HG03571 (cell line): ENCODE measurements at regions not wholly inside any gene's neighbourhood (a gene's known extent, or its start where the extent isn't known, plus 50 kb on each side); places are given as distances from the start of the nearest gene placed in this dataset.
A peak's percentile ranks its signal among the peaks of the same experiment; 100 is the strongest.

Experiments
- ATAC-seq: cut with Tn5 transposase; IDR thresholded peaks from one replicate; pipeline ENCODE4 v1.9.1; 2021; ENCODE audit not compliant: unreplicated experiment

DNA sequence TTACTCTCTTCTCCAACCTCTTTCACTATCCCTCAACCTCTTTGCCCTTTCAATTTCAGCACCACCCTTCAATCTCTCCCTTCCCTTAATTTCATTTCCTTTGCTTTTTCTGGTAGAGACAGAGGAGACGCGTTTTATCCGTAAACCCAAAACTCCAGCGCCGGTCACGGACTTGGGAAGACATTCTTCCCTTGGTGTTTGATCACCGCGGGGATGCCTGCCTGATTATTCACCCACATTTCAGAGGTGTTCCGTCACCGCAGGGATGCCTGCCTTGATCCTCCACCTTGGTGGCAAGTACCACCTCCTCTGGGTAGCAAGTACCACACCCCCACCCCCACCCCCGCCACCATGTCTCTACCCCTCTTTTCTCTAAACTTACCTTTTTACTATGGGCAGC lies 669.4 kb upstream of the PKDCC start:
- no peak for ATAC-seq

DNA sequence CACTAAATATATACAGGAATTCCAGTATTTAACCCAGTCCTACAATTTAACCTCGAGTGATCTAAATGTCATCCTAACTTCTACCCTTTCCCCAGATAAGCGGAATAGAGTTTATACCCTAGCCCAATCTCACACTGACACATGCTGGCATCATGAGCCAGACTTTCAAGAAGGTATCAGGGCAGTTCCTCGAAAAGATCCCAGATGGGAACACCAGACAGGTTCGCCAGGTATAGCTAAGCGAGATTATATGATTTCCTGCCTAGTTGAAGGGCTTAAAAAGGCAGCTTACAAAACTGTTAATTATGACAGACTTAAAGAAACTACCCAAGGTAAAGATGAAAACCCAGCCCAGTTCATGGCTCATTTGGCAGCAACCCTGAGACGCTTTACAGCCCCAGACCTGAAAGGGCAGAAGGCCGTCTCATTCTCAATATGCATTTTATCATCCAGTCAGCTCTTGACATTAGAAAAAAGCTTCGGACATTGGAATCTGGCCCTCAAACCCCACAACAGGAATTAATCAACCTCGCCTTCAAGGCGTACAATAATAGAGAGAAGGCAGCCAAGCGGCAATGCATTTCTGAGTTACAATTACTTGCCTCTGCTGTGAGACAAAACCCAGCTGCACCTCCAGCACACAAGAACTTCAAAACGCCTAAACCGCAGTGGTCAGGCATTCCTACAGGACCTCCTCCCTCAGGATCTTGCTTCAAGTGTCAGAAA lies 668.2 kb upstream of the PKDCC start:
- ATAC-seq: no peak

DNA sequence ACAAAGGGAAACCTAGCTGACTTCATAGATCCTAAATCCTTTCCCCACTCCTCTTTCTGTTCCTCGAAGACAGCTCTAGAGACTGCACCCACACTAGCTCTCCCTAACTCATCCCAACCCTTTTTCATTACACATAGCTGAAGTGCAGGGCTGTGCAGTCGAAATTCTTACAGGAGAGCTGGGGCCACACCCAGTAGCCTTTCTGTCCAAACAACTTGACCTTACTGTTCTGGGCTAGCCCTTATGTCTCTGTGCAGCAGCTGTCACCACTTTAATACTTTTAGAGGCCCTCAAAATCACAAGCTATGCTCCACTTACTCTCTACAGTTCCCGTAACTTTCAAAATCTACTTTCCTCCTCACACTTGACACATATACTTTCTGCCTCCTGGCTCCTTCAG lies 666.1 kb upstream of the PKDCC start:
- ATAC-seq: no peak

DNA sequence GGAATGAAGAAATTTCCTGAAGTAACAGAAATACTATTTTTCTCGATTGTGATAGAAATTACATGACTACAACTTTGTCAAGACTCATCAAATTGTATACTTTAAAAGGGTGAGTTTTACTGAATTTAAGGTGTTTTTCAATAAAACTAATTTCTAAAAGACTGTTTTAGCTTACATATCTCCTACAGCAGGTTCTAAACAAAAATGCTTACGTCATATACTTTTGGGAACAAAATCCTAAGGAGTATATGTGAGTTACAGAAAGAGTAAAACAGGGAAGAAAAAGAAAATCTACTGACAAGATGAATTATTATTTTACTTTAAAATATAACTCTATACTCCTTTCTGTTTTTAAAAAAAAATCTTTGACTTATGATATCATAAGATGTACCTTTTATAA lies 660.3 kb upstream of the PKDCC start:
- no peak for ATAC-seq

DNA sequence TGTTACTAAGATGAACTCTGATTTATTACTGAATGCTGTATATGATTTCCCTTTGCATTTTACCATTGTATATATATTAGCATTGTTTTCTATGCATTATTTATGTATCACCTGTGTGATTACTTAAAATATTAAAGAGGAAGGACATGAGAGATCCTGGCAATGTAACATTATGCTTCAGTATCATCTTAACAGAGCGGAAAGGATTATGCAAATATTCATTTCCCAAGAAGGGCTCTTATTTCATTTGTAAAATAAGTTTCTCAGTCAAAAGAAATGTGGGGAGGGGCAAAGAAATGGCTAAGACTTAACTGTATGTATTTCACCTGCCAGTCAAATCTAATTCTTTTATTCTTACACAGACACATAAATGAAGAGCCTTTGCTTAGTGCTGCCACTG lies 654.2 kb upstream of the PKDCC start:
- ATAC-seq: no peak

DNA sequence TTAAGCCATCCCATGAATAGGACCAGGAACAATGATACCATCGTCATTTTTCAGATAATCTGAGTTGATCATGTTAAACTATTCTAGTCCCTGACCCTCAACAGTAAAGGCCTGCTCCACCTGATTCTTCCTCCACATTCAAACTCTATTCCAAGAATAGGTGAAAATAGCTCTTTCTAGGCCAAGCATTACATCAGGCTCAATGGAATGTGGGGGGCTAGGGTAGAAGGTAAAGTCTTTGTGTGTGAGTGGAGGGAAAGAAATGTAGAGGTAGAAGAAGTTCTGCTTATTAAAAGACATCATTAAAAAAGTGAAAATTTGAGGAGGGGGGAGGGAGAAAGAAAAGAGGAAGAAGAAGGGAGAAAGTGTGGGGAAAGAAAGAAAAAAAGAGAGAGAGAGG lies 653.3 kb upstream of the PKDCC start:
- no peak for ATAC-seq

DNA sequence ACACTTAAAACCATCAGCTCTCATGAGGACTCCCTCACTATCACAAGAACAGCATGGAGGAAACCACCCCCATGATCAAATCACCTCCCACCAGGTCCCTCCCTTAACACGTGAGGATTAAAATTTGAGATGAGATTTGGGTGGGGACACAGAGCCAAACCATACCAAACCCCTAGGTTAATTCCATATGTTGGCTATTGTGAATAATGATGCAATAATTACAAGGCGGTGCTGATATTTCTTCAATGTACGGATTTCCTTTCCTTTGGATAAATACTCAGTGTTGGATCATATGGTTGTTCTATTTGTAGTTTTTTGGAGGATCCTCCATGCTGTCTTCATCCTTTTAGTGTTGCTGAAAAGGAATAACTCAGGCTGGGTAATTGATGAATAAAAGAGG lies 652.1 kb upstream of the PKDCC start:
- no peak for ATAC-seq

DNA sequence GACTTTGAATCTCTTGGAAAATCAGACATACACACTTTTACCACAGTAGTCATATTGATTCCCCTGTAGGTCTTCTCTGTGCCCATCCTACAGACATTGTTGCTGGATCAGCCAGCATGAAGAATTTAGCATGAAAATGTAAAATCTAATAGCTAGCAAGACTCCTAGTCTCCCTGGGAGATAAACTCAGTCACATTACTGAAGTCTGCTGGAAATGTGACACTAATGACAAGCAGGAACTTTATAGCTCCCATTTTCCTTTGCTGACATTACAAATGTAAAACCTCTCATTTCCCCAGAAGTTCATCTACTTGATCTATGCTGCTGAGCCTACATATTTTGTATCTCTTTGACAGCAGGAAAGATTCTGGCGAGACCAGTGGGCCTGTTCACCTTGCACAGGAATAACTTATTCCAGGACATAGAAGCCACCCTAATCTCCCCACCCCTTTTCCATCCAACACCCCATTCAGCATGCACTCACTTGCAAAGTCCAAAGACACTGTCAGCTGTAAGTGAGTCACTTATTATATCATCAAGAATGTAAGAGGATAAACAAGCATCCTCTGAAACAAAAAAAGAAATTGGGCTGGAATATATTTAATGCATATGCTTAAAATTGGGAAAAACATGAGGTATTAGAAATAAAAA lies 648.3 kb upstream of the PKDCC start:
- no peak for ATAC-seq

DNA sequence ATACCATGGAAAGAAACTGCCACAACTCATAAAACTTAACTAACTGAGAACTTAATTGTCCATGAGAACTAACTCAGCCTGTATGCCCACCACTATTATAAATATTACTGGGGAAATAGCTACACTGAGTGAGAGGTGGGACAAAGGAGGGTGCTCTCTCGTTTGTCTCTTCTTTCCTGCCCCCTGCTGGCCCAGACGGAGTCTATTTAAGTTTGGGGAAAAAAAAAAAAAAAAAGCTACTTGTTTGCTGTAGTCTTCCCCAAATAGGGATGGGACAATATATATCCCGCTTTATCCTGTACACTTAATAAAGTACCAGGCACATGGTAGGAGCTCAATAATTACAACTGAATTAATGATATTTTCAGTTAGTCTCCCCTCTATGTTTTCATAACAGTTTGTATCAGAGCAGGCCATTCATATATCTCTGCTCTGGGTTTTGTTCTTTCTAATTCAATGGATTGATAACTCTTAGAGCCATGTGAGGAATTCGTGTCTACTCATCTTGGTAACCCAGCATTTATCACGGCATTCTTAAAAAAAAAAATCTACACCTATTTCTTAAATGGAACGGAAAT lies 647.6 kb upstream of the PKDCC start:
- no peak for ATAC-seq

DNA sequence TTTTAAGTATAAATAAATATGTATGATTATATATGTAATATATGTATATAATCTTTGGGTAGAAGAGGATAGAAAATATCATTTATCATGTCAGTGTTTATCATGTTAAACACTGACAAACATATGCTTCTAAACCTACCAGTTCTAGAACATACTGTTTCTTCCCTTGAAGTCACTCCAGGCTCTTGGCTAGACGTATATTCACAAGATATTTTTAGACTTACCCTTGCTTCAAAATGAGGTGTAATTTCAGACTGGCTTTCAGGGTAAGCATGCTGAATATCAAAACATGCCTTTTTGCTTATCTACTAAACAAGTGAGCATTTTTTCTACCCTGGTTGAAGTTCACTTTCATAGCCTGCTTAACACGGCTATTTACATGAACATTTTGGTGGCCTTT lies 642.4 kb upstream of the PKDCC start:
- no peak for ATAC-seq

DNA sequence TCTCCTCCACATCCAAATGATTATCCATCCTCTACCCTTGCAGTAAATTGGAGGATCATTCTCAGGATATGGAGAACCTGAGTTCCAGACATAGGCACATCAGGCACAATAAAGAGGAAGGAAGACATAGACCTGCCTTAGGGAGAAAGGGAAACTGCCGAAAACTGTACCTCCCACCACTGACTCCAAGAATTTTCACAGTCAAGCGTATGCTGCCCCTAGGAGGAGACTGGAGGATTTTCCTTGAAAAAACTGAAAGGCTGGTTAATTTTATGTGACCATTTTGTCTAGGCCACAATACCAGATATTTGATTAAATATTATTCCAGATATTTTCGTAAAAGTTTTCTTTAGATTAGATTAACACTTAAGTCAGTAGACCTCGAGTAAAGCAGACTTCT lies 638.5 kb upstream of the PKDCC start:
- ATAC-seq: no peak

DNA sequence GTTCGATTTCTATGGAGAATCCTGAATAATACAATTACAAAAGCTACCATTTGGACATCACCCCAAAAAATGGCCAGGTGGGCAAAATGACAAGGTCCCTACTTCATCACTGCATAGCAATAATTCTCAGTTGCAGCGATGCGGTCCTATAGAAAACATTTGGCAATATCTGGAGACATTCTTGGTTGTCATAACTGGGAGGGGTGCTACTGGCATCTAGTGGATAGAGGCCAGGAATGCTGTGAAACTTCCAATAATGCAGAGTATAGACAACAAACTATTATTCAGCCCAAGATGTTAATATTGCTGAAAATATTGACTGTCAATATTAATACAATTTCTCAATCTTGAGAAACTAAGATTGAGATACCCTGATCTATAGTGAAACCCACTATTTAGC lies 637.8 kb upstream of the PKDCC start:
- no peak for ATAC-seq

DNA sequence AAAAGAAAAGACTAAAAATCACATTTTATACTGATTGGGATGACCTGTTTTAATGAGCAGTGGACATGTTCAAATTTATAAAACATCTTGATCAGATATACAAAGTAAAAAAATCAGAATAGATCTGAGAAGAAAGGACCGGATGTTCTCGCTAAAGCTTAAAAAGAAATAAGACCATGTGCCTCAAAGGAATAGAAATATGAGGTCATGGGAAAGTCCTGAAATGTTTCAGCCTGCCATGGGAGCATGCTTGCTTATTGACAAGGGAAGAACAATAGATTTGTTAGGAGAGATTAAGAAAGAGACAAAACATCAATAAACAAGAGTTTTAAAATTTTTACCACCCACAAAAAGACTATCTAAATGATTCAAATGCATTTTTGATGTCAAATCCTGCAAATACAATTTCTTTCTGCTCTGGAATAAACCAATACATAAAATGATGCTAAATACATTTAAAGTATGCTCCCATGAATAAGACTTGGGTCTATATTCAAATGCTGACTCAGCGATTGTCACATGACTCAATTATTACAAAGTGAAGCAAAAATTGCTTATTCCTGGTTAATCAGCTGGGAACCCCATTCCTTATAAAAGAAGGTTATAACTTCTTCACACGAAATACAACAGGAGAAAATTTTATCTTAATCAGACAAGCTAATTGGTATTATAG lies 633.9 kb upstream of the PKDCC start:
- no peak for ATAC-seq

DNA sequence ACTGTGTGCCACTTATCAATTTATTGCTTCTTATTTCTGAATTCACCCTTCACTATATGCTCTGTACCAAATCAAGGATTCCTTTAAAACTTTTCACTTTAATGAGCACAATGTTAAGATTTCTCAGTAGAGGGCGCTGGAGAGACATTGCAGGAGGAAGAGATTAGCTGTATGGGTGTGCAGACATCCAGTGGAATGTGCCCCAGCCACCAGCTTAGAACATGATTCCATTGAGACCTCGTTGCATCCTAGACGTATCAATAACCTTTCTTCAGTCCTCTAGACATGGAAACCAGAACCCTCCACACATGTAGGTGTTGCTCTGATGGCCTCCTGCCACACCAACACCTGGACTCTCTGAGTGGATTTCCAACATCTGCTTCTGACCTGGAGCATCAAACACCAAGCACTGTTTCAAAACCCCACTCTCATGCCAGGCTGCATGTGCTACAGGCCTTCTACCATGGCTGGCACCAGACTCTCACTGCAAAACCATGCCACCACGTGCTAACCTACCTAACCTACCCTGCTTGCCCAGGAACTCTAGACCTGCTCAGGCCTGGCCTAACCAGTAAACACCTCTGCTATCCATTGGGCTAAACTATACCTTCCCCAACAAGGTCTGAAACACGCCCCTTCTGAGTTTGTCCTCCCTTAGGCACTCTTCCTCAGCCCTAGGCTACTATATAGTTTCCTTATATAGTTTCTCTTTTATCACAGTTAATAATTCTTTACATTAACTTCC lies 633.2 kb upstream of the PKDCC start:
- peak; percentile 55 for ATAC-seq

DNA sequence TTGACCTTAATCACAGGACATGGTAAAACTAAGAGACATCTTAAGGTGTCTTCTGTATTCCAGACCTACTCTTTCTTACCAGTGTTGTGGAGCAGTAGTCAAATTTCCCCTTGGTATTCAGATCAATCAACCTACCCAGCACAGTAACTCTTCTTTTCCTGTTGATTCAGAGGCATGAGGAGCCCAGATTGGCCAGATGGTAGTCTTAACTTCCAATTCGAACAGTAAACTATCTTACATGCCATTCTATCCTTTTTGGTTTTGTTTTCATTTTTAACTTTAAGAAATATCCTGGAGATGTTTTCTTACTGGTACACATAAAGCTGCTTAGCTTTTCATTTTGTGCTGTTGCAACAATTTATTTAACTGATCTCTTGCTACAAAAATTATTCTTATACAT lies 630.3 kb upstream of the PKDCC start:
- ATAC-seq: no peak

DNA sequence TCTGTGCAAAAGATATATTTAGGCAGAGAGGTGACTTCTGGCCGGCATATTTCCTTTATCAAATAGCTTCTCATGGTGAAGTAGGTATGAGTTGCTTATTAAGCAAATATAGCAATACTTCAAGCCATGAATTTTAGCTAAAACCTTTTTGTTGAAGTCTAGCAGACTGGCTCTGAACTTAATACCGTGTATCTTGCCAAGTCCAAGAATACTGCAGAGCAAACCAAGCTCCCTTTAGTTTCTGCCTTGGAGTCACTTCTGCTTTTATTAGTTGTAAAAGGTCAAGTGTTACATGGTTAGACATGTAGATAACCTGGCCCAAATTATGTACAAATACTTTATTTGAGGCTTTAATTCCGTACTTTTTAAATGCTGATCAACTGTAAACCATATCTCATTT lies 627.6 kb upstream of the PKDCC start:
- no peak for ATAC-seq

DNA sequence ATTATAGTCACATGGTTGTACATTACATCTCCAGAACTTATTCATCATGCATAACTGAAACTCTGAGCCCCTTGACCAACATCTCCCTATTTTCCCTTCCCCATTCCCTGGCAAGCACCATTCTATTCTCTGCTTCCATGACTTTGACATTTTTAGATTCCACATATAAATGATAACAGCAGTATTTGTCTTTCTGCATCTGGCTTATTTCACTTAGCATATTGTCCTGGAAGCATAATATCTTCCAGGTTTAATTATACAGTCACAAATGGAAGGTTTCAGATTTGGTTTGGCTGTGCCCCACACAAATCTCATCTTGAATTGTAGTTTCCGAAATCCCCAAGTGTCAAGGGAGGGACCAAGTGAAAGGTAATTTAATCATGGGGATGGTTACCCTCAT lies 626.9 kb upstream of the PKDCC start:
- ATAC-seq: no peak

DNA sequence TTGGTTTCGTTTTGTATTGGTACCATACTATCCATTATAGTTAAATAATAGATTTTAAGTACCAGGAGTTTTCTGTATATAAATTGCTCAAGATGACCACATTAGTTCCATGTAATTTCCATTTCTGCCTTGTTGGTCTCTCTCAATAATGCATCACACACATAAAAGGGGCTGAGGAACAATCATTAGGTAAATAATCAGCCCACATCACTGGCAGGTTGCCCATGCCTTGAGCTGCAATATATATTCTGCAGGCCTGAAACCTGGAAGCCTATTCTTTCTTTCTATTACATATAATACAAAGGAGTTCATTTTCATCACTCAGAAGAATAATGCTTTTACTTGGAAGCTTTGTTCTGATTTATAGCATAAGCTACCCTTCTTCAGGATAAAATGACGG lies 616.1 kb upstream of the PKDCC start:
- no peak for ATAC-seq

DNA sequence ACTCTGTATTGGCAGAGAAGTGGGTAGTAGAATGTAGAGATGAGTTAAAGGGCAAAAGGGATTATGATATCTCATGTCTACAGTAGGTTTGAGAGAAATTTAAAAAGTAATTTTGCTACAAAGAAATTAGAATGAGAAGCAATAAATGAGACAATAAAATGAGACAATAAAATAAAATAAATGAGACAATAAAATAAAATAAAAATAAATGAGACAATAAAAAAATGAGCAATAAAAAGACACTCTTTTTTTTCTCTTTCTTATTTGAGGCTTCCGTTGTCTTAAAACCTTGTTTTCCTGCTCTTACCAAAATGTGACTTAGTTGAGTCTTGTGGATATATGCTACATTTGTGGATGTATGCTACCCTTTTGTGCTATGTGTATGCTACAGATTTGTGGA lies 615.4 kb upstream of the PKDCC start:
- ATAC-seq: no peak

DNA sequence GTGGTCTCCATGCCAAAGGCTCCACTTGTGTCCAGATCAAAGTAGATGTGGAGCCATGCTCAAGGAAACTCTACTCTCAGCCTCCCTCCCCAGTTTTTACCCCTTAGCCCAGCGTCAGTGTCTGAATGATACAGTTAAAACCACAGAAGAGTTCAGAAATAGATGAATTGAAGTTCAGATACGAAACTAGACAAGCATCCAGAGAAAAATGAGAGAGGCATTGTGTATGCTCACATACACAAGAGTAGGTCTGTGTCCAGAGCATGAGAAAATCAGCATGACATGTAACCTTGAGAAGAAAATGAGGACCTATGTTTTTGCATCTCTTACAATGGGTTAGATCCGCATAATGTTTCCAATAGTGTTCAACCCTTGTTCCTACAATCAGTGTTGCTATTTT lies 612.8 kb upstream of the PKDCC start:
- ATAC-seq: no peak

DNA sequence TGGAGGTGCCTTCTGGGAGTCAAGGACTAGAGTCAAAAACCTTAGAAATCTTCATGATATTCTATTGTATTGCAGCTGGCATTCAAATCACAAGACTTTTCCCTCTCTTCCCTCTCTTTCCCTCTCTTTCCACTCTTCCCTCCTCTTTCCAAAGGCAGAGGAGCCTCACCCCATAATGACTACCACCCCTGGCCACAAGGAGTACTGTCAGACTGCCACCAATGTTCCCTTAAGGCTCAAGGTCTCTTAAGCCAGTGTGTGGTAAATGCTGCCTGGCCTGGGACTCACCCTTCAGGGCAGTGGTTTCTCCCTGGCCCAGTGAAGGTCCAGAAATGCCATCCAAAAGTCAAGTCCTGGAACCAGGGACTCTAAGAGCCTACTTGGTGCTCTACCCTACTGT lies 605.9 kb upstream of the PKDCC start:
- no peak for ATAC-seq
